ENCODE measurements at regions not wholly inside any gene's neighbourhood (a gene's known extent, or its start where the extent isn't known, plus 50 kb on each side); places are given as distances from the start of the nearest gene placed in this dataset.

GRCh38 chr6:3908223-3908622 lies 59.0 kb downstream of the FAM50B start:
- TF ChIP-seq, protein P1, sequence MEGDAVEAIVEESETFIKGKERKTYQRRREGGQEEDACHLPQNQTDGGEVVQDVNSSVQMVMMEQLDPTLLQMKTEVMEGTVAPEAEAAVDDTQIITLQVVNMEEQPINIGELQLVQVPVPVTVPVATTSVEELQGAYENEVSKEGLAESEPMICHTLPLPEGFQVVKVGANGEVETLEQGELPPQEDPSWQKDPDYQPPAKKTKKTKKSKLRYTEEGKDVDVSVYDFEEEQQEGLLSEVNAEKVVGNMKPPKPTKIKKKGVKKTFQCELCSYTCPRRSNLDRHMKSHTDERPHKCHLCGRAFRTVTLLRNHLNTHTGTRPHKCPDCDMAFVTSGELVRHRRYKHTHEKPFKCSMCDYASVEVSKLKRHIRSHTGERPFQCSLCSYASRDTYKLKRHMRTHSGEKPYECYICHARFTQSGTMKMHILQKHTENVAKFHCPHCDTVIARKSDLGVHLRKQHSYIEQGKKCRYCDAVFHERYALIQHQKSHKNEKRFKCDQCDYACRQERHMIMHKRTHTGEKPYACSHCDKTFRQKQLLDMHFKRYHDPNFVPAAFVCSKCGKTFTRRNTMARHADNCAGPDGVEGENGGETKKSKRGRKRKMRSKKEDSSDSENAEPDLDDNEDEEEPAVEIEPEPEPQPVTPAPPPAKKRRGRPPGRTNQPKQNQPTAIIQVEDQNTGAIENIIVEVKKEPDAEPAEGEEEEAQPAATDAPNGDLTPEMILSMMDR (IDR thresholded peaks at IDR 0.05; ENCODE audit: low read depth, low read length) = no peak
- TF ChIP-seq POLR2A (IDR thresholded peaks at IDR 0.05; ENCODE audit: extremely low read depth, insufficient read length) (no peak), MYC (IDR thresholded peaks at IDR 0.05; ENCODE audit: low read depth, low read length) (no peak)
- TF ChIP-seq, protein P2, sequence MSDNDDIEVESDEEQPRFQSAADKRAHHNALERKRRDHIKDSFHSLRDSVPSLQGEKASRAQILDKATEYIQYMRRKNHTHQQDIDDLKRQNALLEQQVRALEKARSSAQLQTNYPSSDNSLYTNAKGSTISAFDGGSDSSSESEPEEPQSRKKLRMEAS (IDR thresholded peaks at IDR 0.05; ENCODE audit: low read depth, low read length) = no peak
- DNase-seq (ENCODE audit: low read depth) = no peak
- H3K4me3 ChIP-seq (ENCODE audit: low read depth, low read length) = no peak overlapping the region

- no peak for TF ChIP-seq MYC (IDR thresholded peaks at IDR 0.05; ENCODE audit: low read depth, low read length)
- TF ChIP-seq, protein P1 (IDR thresholded peaks at IDR 0.05; ENCODE audit: low read depth, low read length) = no peak
- TF ChIP-seq POLR2A (IDR thresholded peaks at IDR 0.05; ENCODE audit: extremely low read depth, insufficient read length) = no peak
- DNase-seq (ENCODE audit: low read depth) = no peak
- no peak overlapping the region for H3K4me3 ChIP-seq (ENCODE audit: low read depth, low read length)
Observed at GRCh38 chr6:3908961-3909360, 59.8 kb downstream of the FAM50B start.

DNA sequence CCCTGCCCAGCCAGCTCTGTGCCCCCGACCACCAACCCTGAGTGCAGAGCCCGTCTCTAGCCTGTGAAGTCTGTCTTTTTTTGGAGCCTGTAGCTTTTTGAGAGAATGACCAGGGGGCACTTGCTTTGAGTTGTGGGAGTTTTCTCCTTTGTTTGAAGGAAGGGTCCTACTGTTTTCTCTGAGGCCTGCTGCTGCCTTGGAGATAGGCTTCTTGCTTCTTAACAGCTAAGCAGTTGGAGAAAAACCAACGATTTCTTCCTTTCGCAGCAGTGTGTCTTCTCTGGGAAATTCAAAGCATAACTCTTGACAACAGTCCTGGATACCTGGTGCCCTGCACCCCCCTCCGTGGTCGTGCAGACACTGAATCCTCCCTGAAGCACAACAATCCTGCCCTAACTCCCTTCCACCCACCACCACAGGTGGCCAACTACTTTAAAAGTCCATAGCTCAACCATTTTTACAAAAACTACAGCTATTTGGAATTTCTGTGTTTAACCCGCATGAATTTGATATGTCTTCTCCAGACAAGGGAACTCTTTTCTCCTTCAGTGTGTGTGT lies 61.0 kb downstream of the FAM50B start:
- TF ChIP-seq, protein P1 (IDR thresholded peaks at IDR 0.05; ENCODE audit: low read depth, low read length) = no peak
- TF ChIP-seq, protein P2 (IDR thresholded peaks at IDR 0.05; ENCODE audit: low read depth, low read length) = no peak
- TF ChIP-seq MYC (IDR thresholded peaks at IDR 0.05; ENCODE audit: low read depth, low read length) = no peak
- no peak for TF ChIP-seq POLR2A (IDR thresholded peaks at IDR 0.05; ENCODE audit: extremely low read depth, insufficient read length)
- no peak for DNase-seq (ENCODE audit: low read depth)
- no peak overlapping the region for H3K4me3 ChIP-seq (ENCODE audit: low read depth, low read length)

GRCh38 chr6:3911130-3911529 lies 62.0 kb downstream of the FAM50B start:
- no peak for TF ChIP-seq POLR2A (IDR thresholded peaks at IDR 0.05; ENCODE audit: extremely low read depth, insufficient read length)
- TF ChIP-seq, protein P2 (IDR thresholded peaks at IDR 0.05; ENCODE audit: low read depth, low read length) = no peak
- TF ChIP-seq, protein P1 (IDR thresholded peaks at IDR 0.05; ENCODE audit: low read depth, low read length) = no peak
- TF ChIP-seq MYC (IDR thresholded peaks at IDR 0.05; ENCODE audit: low read depth, low read length) = no peak
- no peak for DNase-seq (ENCODE audit: low read depth)
- H3K4me3 ChIP-seq (ENCODE audit: low read depth, low read length) = no peak overlapping the region

- TF ChIP-seq MYC (IDR thresholded peaks at IDR 0.05; ENCODE audit: low read depth, low read length) = no peak
- TF ChIP-seq, protein P1 (IDR thresholded peaks at IDR 0.05; ENCODE audit: low read depth, low read length) = no peak
- TF ChIP-seq, protein P2 (IDR thresholded peaks at IDR 0.05; ENCODE audit: low read depth, low read length) = no peak
- no peak for TF ChIP-seq POLR2A (IDR thresholded peaks at IDR 0.05; ENCODE audit: extremely low read depth, insufficient read length)
- DNase-seq (ENCODE audit: low read depth) = no peak
- no peak overlapping the region for H3K4me3 ChIP-seq (ENCODE audit: low read depth, low read length)
Observed at GRCh38 chr6:3911614-3912336, 62.6 kb downstream of the FAM50B start.
